ENCODE measurements at regions not wholly inside any gene's neighbourhood (a gene's known extent, or its start where the extent isn't known, plus 50 kb on each side); places are given as distances from the start of the nearest gene placed in this dataset.

DNA sequence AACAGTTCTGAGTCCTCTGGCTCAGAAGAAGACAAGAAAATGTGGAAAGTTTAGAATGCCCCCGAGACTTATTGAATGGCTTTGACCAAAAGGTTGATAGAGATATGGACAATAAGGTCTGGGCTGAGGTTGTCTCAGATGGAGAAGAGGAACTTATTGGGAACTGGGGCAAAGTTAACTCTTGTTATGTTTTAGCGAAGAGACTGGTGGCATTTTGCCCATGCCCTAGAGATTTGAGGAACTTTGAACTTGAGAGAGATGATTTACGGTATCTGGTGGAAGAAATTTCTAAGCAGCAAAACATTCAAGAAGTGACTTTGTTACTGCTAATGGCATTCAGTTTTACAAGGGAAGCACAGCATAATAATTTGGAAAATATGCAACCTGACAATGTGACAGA lies 1549.3 kb upstream of the ADGRL3 start:
- TF ChIP-seq, protein P1, sequence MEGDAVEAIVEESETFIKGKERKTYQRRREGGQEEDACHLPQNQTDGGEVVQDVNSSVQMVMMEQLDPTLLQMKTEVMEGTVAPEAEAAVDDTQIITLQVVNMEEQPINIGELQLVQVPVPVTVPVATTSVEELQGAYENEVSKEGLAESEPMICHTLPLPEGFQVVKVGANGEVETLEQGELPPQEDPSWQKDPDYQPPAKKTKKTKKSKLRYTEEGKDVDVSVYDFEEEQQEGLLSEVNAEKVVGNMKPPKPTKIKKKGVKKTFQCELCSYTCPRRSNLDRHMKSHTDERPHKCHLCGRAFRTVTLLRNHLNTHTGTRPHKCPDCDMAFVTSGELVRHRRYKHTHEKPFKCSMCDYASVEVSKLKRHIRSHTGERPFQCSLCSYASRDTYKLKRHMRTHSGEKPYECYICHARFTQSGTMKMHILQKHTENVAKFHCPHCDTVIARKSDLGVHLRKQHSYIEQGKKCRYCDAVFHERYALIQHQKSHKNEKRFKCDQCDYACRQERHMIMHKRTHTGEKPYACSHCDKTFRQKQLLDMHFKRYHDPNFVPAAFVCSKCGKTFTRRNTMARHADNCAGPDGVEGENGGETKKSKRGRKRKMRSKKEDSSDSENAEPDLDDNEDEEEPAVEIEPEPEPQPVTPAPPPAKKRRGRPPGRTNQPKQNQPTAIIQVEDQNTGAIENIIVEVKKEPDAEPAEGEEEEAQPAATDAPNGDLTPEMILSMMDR (IDR thresholded peaks at IDR 0.05) = no peak

DNA sequence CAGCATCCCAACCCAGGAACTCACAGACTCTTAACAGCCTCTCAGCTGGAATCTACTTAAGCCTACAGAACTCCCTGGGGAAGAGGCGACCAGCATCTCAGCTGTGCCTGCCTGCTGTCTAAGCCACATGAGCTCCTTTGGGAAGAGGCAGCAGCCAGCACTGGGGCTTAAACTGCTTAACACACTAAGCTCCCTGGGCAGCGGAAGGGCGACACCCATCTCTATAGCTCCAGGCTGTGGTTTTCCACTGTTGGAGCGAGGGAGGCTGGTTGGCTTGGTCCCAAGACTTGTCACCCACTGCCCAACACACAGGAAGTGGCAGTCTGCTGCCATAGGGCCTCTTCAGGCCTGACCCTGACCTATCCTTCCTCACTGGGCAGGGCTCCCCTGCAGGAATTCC lies 1544.1 kb upstream of the ADGRL3 start:
- TF ChIP-seq, protein P1 (IDR thresholded peaks at IDR 0.05) = no peak

- TF ChIP-seq, protein P1 (IDR thresholded peaks at IDR 0.05) = no peak
Measured at GRCh38 chr4:59664771-59665170, 1535.4 kb upstream of the ADGRL3 start.

GRCh38 chr4:59666645-59667044 lies 1533.5 kb upstream of the ADGRL3 start:
- TF ChIP-seq, protein P1 (IDR thresholded peaks at IDR 0.05) = no peak

GRCh38 chr4:59671037-59671436 lies 1529.1 kb upstream of the ADGRL3 start:
- TF ChIP-seq, protein P1 (IDR thresholded peaks at IDR 0.05) = no peak

DNA sequence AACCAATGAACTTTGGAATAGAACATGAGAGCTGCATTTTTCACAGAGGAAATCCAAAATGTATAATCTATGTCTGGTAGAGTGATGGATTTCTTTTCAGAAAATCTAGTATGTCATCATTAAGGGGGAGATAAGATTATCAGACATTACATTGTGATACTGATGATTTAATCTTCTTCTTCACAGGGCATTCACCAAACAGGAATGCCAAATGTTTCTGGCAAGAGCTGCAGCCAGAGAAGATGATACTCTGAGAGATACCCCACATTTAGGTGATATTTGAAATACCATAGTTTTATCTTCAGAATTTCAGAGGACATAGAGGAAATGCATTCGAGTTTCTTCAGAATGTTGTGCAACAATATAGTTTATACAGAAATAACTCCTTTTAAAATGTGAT lies 1523.7 kb upstream of the ADGRL3 start:
- TF ChIP-seq, protein P1 (IDR thresholded peaks at IDR 0.05) = no peak

DNA sequence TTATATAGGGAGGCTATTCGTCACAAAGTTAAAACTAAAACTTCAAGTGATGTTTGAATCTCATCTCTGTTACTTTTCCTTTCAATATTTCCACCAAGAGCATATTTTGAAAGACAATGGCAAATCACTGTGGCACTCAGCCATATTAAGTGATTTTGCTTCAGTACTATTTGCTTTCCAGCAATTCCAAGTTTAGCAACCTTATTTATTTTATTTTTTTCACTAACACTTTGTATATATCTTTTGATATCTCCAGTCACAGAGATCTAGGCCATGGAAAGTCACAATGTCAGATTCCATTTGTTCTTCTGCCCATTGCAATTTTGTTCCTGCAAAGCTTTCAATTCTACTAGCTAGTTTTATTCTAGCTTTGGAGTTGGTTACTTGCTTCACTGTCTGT lies 1514.5 kb upstream of the ADGRL3 start:
- TF ChIP-seq, protein P1 (IDR thresholded peaks at IDR 0.05) = no peak

DNA sequence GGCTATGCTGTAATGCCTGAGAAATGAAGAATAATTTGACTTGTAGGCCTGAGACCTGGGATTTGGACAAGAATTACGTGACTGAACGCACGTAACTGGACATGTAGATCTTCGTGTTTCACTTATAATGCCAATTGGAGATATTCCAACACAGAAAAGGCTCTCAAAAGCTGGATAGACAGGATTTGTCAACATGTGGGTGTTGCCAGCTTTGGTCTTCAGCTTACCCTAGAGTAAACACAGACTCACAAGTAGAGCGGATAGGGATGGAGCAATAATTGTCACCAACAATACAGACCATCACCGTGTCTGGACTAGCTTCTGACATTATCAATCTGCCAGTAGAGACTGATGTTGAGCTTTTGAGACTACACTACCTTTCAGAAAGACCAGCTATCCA lies 1511.0 kb upstream of the ADGRL3 start:
- TF ChIP-seq, protein P1 (IDR thresholded peaks at IDR 0.05) = no peak
